Suprapubic skin (tissue), 4 donors: ENCODE measurements at regions not wholly inside any gene's neighbourhood (a gene's known extent, or its start where the extent isn't known, plus 50 kb on each side); places are given as distances from the start of the nearest gene placed in this dataset.

Source experiments
- DNase-seq, 2 donors: peaks; one replicate each; pipeline ENCODE4 v3.0.0-alpha.2; 2019; ENCODE audit warnings: low spot score in 2 of 2
- H3K27ac ChIP-seq: fragments of 200-600 bp; sonication (generic); one replicate; pipeline ENCODE4 v1.5.1; 2019
- H3K27me3 ChIP-seq: fragments of 200-600 bp; sonication (generic); one replicate; pipeline ENCODE4 v1.5.1; 2019
- H3K36me3 ChIP-seq: fragments of 200-600 bp; sonication (generic); one replicate; pipeline ENCODE4 v1.5.1; 2019
- H3K4me1 ChIP-seq: fragments of 200-600 bp; sonication (generic); one replicate; pipeline ENCODE4 v1.5.1; 2019
- H3K4me3 ChIP-seq: fragments of 200-600 bp; sonication (generic); one replicate; pipeline ENCODE4 v1.5.1; 2019; ENCODE audit warnings: mild to moderate bottlenecking
- H3K9me3 ChIP-seq: fragments of 200-600 bp; sonication (generic); one replicate; pipeline ENCODE4 v1.5.1; 2019
- EP300 ChIP-seq: sonication (generic); formaldehyde crosslinking; IDR thresholded peaks from one replicate; pipeline ENCODE4 v1.6.1; 2017; ENCODE audit warnings: antibody characterized with exemption
- POLR2A ChIP-seq, 2 donors: fragments of 450-650 bp; IDR thresholded peaks; one replicate each; pipeline ENCODE4 v1.6.1; 2017; ENCODE audit warnings: antibody characterized with exemption in 2 of 2, mild to moderate bottlenecking in 2 of 2, moderate library complexity in 2 of 2
- POLR2AphosphoS5 ChIP-seq, 3 donors: sonication (generic); formaldehyde crosslinking; IDR thresholded peaks; one replicate each; pipeline ENCODE4 v1.6.1; 2017; ENCODE audit warnings: antibody characterized with exemption in 3 of 3
- WGBS: methylation state at CpG from one replicate; pipeline ENCODE4 v1.1.5; 2018; 5-methylcytosine and 5-hydroxymethylcytosine counted together
- TF ChIP-seq, protein P1 (sequence below), 2 donors: fragments of 200-600 bp in 1 of 2; fragments of 450-650 bp in 1 of 2; sonication (generic) in 1 of 2; IDR thresholded peaks; one replicate each; pipeline ENCODE4 v1.5.1; 2016 to 2019; ENCODE audit warnings: antibody characterized with exemption in 2 of 2, mild to moderate bottlenecking in 1 of 2, moderate library complexity in 1 of 2

DNA sequence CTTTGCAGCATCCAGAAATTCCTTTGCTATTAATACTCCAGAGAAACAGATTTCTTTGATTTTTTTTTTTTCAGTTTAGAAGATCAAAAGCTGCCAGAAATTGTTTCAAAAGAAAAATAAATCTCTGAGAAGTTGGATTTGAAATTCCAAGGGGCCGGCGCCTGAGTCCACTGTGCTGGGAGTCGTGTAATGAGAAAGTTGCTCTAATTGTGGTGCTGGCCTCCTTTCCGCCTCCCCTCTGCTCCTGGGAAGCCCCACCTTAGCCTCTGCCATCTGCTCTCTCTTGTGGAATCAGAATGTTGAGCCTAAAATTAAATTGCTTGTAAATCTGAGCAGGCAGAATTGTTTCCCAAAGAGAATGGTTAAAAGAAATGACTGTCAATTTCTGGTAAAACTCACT lies 93.3 kb downstream of the EMX2 start:
- Histone ChIP-seq H3K27me3 (no peaks in the 10 kb centered on the region), H3K4me3 (no peak overlapping the region), H3K9me3 (no peaks in the 10 kb centered on the region), H3K4me1 (peaks cover 11% of the 10 kb centered on the region), H3K27ac (peak overlapping the region; percentile 39), H3K36me3 (no peaks in the 10 kb centered on the region)
- TF ChIP-seq EP300 (no peak), POLR2A (IDR thresholded peaks at IDR 0.05) (no peak), POLR2AphosphoS5 (IDR thresholded peaks at IDR 0.05) (no peak)
- TF ChIP-seq, protein P1, sequence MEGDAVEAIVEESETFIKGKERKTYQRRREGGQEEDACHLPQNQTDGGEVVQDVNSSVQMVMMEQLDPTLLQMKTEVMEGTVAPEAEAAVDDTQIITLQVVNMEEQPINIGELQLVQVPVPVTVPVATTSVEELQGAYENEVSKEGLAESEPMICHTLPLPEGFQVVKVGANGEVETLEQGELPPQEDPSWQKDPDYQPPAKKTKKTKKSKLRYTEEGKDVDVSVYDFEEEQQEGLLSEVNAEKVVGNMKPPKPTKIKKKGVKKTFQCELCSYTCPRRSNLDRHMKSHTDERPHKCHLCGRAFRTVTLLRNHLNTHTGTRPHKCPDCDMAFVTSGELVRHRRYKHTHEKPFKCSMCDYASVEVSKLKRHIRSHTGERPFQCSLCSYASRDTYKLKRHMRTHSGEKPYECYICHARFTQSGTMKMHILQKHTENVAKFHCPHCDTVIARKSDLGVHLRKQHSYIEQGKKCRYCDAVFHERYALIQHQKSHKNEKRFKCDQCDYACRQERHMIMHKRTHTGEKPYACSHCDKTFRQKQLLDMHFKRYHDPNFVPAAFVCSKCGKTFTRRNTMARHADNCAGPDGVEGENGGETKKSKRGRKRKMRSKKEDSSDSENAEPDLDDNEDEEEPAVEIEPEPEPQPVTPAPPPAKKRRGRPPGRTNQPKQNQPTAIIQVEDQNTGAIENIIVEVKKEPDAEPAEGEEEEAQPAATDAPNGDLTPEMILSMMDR (IDR thresholded peaks at IDR 0.05) = no peak
- DNase-seq = no peak
- WGBS = 57% methylated on average over 4 of the region's 4 CpGs

DNA sequence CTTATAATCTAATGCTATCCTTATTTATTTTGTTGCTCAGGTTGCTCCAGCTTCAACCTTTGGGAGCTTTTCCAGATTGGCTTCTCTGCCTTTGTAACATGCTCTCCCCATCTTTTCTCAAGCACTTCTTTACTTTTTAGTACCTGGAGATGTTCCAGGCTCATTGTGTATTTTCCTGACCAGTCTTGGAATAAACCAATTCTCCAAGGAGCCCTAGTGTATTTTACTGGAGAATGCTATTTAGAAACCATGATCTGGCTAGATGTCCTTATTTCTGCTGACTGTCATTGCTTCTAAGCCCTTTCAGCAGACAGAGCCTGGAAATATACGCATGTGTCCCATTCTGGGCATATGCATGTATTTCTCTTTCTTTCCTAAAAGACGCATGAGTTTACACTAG lies 95.7 kb downstream of the EMX2 start:
- Histone ChIP-seq H3K4me3 (no peak overlapping the region), H3K27me3 (no peaks in the 10 kb centered on the region), H3K4me1 (no peaks in the 10 kb centered on the region), H3K27ac (no peak overlapping the region), H3K9me3 (no peaks in the 10 kb centered on the region), H3K36me3 (no peaks in the 10 kb centered on the region)
- DNase-seq = no peak
- TF ChIP-seq POLR2AphosphoS5 (IDR thresholded peaks at IDR 0.05) (no peak), POLR2A (IDR thresholded peaks at IDR 0.05) (no peak), EP300 (no peak)
- TF ChIP-seq, protein P1 (IDR thresholded peaks at IDR 0.05) = no peak
- 93% methylated on average over 2 of the region's 2 CpGs for WGBS

DNA sequence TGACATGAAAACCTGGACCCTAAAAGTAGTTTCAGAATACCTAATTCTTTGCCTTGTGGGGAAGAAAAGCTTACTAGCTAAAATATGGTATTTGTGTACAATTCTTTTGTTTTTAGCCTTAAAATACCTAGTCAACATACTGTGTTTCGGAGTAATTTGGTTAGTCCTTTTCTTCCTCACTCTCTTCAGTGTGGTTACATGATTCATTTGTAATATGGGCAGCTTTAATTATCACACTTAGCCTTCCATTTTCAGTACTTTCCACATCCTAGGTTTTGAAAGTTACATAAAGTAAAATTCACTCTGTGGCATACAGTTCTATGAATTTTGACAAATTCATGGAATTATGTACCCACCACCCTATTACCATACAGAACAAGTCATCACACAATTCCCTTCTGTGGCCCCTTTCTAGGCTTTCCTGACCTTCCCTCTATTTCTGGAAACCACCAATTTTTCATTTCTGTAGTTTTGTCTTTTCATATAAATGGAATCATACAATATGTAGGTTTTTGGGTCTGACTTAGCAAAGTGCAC lies 96.2 kb downstream of the EMX2 start:
- Histone ChIP-seq H3K27ac (no peak overlapping the region), H3K27me3 (no peaks in the 10 kb centered on the region), H3K4me3 (no peak overlapping the region), H3K36me3 (no peaks in the 10 kb centered on the region), H3K4me1 (no peaks in the 10 kb centered on the region), H3K9me3 (no peaks in the 10 kb centered on the region)
- DNase-seq = no peak
- TF ChIP-seq POLR2A (IDR thresholded peaks at IDR 0.05) = no peak
- no peak for TF ChIP-seq POLR2AphosphoS5 (IDR thresholded peaks at IDR 0.05)
- TF ChIP-seq EP300 = no peak
- WGBS = 95% methylated on average over 1 of the region's 1 CpG

DNA sequence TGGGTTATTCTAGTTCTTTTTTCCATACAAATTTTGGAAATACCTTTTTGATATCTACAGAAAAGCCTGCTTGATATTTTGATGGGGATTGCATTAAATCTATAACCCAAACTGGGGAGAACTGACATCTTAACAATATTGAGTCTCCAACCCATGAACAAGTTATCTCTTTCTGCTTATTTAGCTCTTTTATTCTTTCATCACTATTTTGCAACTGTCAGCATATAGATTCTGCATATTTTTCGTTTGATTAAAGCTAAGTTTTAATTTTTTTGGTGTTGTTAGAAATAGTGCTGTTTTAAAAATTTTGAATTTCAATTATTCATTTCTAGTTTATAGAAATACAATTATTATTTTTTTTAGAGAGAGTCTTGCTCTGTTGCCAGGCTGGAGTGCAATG lies 97.9 kb downstream of the EMX2 start:
- H3K4me3 ChIP-seq = no peak overlapping the region

DNA sequence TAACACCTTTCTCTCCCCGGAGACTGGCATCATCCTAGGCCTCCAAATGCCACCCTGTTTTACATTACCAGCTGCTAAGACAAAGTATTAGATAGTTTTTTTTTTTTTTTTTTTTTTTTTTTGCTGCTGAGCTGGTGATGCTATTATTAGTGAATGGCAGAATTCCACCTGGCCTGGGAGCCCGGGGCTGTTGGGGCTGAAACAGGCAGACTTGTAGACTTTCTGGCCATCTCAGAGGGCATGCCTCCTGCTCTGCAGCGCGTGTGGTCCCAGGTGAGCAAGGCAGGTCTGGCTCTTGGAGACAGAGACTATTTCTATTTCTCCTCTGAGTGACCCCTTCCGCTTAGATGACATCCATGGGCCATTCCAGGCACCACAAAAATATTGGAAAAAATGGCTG lies 104.2 kb downstream of the EMX2 start:
- Histone ChIP-seq H3K4me1 (no peaks in the 10 kb centered on the region), H3K36me3 (no peaks in the 10 kb centered on the region), H3K27me3 (no peaks in the 10 kb centered on the region), H3K27ac (no peak overlapping the region), H3K4me3 (no peak overlapping the region), H3K9me3 (no peaks in the 10 kb centered on the region)
- 84% methylated on average over 5 of the region's 5 CpGs for WGBS
- TF ChIP-seq, protein P1 (IDR thresholded peaks at IDR 0.05) = no peak
- TF ChIP-seq POLR2AphosphoS5 (IDR thresholded peaks at IDR 0.05) (no peak), POLR2A (IDR thresholded peaks at IDR 0.05) (no peak), EP300 (no peak)
- no peak for DNase-seq

More for the DNA sequence above, 97.9 kb downstream of the EMX2 start:
- no peaks in the 10 kb centered on the region for H3K4me1 ChIP-seq
- no peak overlapping the region for H3K27ac ChIP-seq
- WGBS = 74% methylated on average over 1 of the region's 1 CpG
- H3K9me3 ChIP-seq = no peaks in the 10 kb centered on the region
- no peak for DNase-seq
- no peaks in the 10 kb centered on the region for H3K36me3 ChIP-seq
- TF ChIP-seq POLR2A (IDR thresholded peaks at IDR 0.05) = no peak
- TF ChIP-seq EP300 = no peak
- TF ChIP-seq, protein P1 (IDR thresholded peaks at IDR 0.05) = no peak
- no peak for TF ChIP-seq POLR2AphosphoS5 (IDR thresholded peaks at IDR 0.05)
- H3K27me3 ChIP-seq = no peaks in the 10 kb centered on the region

DNA sequence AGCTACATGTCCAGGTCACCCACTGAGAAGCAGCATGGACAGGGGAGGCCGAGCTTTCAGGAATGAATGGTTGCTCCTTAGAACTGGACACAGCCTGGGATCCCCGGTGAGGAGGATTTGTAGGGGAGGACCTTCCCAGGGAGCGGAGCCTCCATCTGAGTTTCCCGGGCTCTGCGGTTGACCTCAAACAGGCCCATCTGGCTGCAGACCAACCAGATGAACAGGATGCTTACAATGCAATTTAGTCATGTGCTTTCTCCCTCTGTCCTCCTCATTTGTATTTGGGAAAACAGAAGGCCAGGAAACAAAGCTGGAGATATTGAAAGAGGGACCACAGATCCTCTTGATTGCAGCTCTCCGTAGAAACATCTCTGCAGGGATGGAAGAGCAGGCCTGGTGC lies 104.8 kb downstream of the EMX2 start:
- Histone ChIP-seq H3K4me1 (no peaks in the 10 kb centered on the region), H3K27ac (no peak overlapping the region), H3K36me3 (no peaks in the 10 kb centered on the region), H3K27me3 (no peaks in the 10 kb centered on the region), H3K9me3 (no peaks in the 10 kb centered on the region), H3K4me3 (no peak overlapping the region)
- WGBS = 43% methylated on average over 6 of the region's 6 CpGs
- DNase-seq = no peak
- no peak for TF ChIP-seq EP300
- TF ChIP-seq, protein P1 (IDR thresholded peaks at IDR 0.05) = no peak
